WTC11 (cell line): ENCODE measurements at regions not wholly inside any gene's neighbourhood (a gene's known extent, or its start where the extent isn't known, plus 50 kb on each side); places are given as distances from the start of the nearest gene placed in this dataset.

Experiments
- ATAC-seq: fragments of 200-7000 bp; cut with Tn5 transposase; 2 replicates; pipeline ENCODE4 v1.10.0; 2021; ENCODE audit warnings: mild to moderate bottlenecking, moderate library complexity
- CTCF ChIA-PET: fragments of 300-600 bp; sonication (Branson Sonifier 250); formaldehyde crosslinking; loops from one replicate; lab custom pipeline; 2021; ENCODE audit warnings: antibody characterized with exemption; lab: Charles Lee
- POLR2A ChIA-PET: fragments of 350-600 bp; sonication (Branson Sonifier 250); formaldehyde crosslinking; loops from one replicate; lab custom pipeline; 2021; ENCODE audit warnings: antibody characterized with exemption; lab: Charles Lee
- DNase-seq: peaks from one replicate; pipeline ENCODE4 v3.0.0; 2021; ENCODE audit warnings: low spot score
- H3K27ac Mint-ChIP-seq: 2 replicates; pipeline ENCODE4 v1.8.0; 2021; ENCODE audit warnings: mixed read lengths
- H3K27me3 Mint-ChIP-seq: 2 replicates; pipeline ENCODE4 v1.8.0; 2021; ENCODE audit warnings: low read depth, mild to moderate bottlenecking, moderate library complexity, mixed read lengths
- H3K36me3 Mint-ChIP-seq: 2 replicates; pipeline ENCODE4 v1.8.0; 2021; ENCODE audit warnings: mixed read lengths
- H3K4me1 Mint-ChIP-seq: 2 replicates; pipeline ENCODE4 v1.8.0; 2022; ENCODE audit warnings: mixed read lengths
- H3K4me3 Mint-ChIP-seq: 2 replicates; pipeline ENCODE4 v1.8.0; 2021; ENCODE audit warnings: mild to moderate bottlenecking, moderate library complexity, mixed read lengths
- H3K9me3 Mint-ChIP-seq: 2 replicates; pipeline ENCODE4 v1.8.0; 2021; ENCODE audit warnings: mixed read lengths
- CREB1 ChIP-seq: sonication (generic); formaldehyde crosslinking; IDR thresholded peaks from 2 replicates; pipeline ENCODE4 v1.8.0; 2023; ENCODE audit warnings: mild to moderate bottlenecking, missing genetic modification reagents
- IRF2 ChIP-seq: sonication (generic); formaldehyde crosslinking; IDR thresholded peaks from 2 replicates; pipeline ENCODE4 v1.8.0; 2022; ENCODE audit warnings: low read depth, missing genetic modification reagents, borderline replicate concordance
- PRDM15 ChIP-seq: sonication (generic); formaldehyde crosslinking; IDR thresholded peaks from 2 replicates; pipeline ENCODE4 v1.8.0; 2022; ENCODE audit warnings: missing genetic modification reagents
- SMAD4 ChIP-seq: sonication (generic); formaldehyde crosslinking; IDR thresholded peaks from 2 replicates; pipeline ENCODE4 v1.8.0; 2022; ENCODE audit warnings: mild to moderate bottlenecking, missing genetic modification reagents
- SP1 ChIP-seq: sonication (generic); formaldehyde crosslinking; conservative IDR thresholded peaks from 2 replicates; pipeline ENCODE4 v1.8.1; 2022; ENCODE audit warnings: missing genetic modification reagents
- TEAD1 ChIP-seq: sonication (generic); formaldehyde crosslinking; IDR thresholded peaks from 2 replicates; pipeline ENCODE4 v1.8.0; 2022; ENCODE audit warnings: mild to moderate bottlenecking, missing genetic modification reagents
- ZBTB43 ChIP-seq: sonication (generic); formaldehyde crosslinking; IDR thresholded peaks from 2 replicates; pipeline ENCODE4 v1.8.1; 2023; ENCODE audit warnings: mild to moderate bottlenecking, missing genetic modification reagents
- ZNF532 ChIP-seq: fragments of 250-450 bp; sonication (Bioruptor Pico); IDR thresholded peaks from 2 replicates; pipeline ENCODE4 v1.9.0; 2021; ENCODE audit warnings: mild to moderate bottlenecking, borderline replicate concordance
- TF ChIP-seq, protein P1 (sequence below): sonication (generic); formaldehyde crosslinking; IDR thresholded peaks from 2 replicates; pipeline ENCODE4 v1.8.1; 2022; ENCODE audit warnings: mild to moderate bottlenecking, moderate library complexity, missing genetic modification reagents

- TF ChIP-seq ZBTB43 (CRISPR knock-in tag), result no peak
- TF ChIP-seq CREB1 (CRISPR knock-in tag), result no peak
- TF ChIP-seq, protein P1, sequence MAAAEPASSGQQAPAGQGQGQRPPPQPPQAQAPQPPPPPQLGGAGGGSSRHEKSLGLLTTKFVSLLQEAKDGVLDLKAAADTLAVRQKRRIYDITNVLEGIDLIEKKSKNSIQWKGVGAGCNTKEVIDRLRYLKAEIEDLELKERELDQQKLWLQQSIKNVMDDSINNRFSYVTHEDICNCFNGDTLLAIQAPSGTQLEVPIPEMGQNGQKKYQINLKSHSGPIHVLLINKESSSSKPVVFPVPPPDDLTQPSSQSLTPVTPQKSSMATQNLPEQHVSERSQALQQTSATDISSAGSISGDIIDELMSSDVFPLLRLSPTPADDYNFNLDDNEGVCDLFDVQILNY (CRISPR knock-in tag), result no peak
Observed at GRCh38 chr7:13049946-13050345, 362.5 kb downstream of the ARL4A start (continued).

- no peak for ATAC-seq
Observed at GRCh38 chr7:13050703-13051102, 363.3 kb downstream of the ARL4A start.

More at GRCh38 chr7:13050703-13051102, 363.3 kb downstream of the ARL4A start:
- ChIA-PET POLR2A (no interaction called here), CTCF (no interaction called here)
- no peak overlapping the region for H3K4me3 Mint-ChIP-seq
- H3K9me3 Mint-ChIP-seq, result no peaks in the 10 kb centered on the region
- no peaks in the 10 kb centered on the region for H3K36me3 Mint-ChIP-seq
- no peak for DNase-seq
- no peaks in the 10 kb centered on the region for H3K27me3 Mint-ChIP-seq
- TF ChIP-seq PRDM15 (CRISPR knock-in tag), result no peak
- TF ChIP-seq SP1, result no peak
- TF ChIP-seq, protein P1 (CRISPR knock-in tag), result no peak
- no peak for TF ChIP-seq IRF2 (CRISPR knock-in tag)
- no peak for TF ChIP-seq ZNF532
- no peak for TF ChIP-seq CREB1 (CRISPR knock-in tag)
- no peak for TF ChIP-seq SMAD4 (CRISPR knock-in tag)
- TF ChIP-seq TEAD1 (CRISPR knock-in tag), result no peak
- TF ChIP-seq, all 79 proteins: peak for 0
- no peak overlapping the region for H3K27ac Mint-ChIP-seq
- peaks cover 3% of the 10 kb centered on the region; the same call in 1 of the 2 replicates for H3K4me1 Mint-ChIP-seq
